ENCODE measurements at regions not wholly inside any gene's neighbourhood (a gene's known extent, or its start where the extent isn't known, plus 50 kb on each side); places are given as distances from the start of the nearest gene placed in this dataset.
"Not testable (repeated sequence)": the region's sequence is repeated elsewhere in the genome, so short reads cannot be mapped to it uniquely, and the experiment has no call there.

DNA sequence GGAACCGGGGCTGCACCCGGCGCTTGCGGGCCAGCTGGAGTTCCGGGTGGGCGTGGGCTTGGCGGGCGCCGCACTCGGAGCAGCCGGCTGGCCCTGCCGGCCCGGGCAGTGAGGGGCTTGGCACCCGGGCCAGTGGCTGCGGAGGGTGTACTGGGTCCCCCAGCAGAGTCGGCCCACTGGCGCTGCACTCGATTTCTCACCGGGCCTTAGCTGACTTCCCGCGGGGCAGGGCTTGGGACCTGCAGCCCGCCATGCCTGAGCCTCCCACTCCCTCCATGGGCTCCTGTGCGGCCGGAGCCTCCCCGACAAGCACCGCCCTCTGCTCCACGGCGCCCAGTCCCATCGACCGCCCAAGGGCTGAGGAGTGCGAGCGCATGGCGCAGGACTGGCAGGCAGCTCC, 100.6 kb downstream of the SCN11A start:
- POLR2A ChIA-PET; DNase-seq (ENCODE audit: low spot score); H3K4me1 ChIP-seq (ENCODE audit: insufficient read depth, low read length); H3K79me2 ChIP-seq (ENCODE audit: insufficient read depth, low read length); intact Hi-C loops (cut with micrococcal nuclease; ENCODE audit: unreplicated experiment); in situ Hi-C loops (cut with HindIII; ENCODE audit: extremely low pct_ligation_motif_present, low pct_unique_long_range_greater_than_20kb); H3K36me3 ChIP-seq (replicated peaks in 1 of 2; ENCODE audit: control insufficient read depth in 1 of 2, insufficient read depth in 2 of 2, low read length in 2 of 2); H3K27ac ChIP-seq (ENCODE audit: extremely low read length, insufficient read depth, low read length); CTCF ChIA-PET (ENCODE audit: low intra/inter-chr PET ratio, low total read pairs); H3K27me3 ChIP-seq (ENCODE audit: control insufficient read depth in 1 of 2, insufficient read depth in 2 of 2, low read length in 2 of 2); H3K4me2 ChIP-seq (ENCODE audit: low read depth, low read length); FAIRE-seq; H3K9me3 ChIP-seq (ENCODE audit: low read length); H3K4me3 ChIP-seq (replicated peaks in 1 of 3; ENCODE audit: insufficient read depth in 1 of 3, low read depth in 2 of 3, low read length in 3 of 3); H4K20me1 ChIP-seq (ENCODE audit: insufficient read depth, low read length); H3K9ac ChIP-seq (ENCODE audit: insufficient read depth, low read depth, low read length); H2AFZ ChIP-seq (ENCODE audit: low read length); BruUV-seq (replicated peaks); ATAC-seq: not testable (repeated sequence)
- no CpG with 5 or more reads among the region's 33 CpGs for WGBS (ENCODE audit: low lambda C conversion rate)

DNA sequence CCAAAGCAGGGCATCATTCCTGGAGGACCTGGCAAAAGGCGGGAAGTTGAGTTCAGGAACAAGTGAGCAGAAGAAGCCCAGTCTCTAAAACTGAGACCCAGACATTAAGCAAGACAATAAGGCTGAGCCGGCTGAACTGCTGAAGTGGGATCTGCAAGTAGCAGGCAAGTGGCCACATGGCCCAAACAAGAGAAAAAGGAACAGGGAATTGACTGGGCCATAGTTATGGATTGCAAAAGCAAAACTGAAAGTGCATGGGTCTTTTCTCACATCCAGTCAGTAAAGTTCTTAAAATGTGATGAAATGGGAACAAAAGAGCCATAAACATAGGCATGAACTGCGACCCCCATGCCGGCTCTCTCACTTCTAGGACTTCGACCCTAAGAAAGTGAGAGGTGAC, 101.2 kb downstream of the SCN11A start:
- Histone ChIP-seq H3K4me3 (replicated peaks in 1 of 3; ENCODE audit: insufficient read depth in 1 of 3, low read depth in 2 of 3, low read length in 3 of 3) (no peak overlapping the region), H3K4me1 (ENCODE audit: insufficient read depth, low read length) (no peaks in the 10 kb centered on the region), H3K9ac (ENCODE audit: insufficient read depth, low read depth, low read length) (no peak overlapping the region), H3K36me3 (replicated peaks in 1 of 2; ENCODE audit: control insufficient read depth in 1 of 2, insufficient read depth in 2 of 2, low read length in 2 of 2) (no peaks in the 10 kb centered on the region), H2AFZ (ENCODE audit: low read length) (no peak overlapping the region), H3K4me2 (ENCODE audit: low read depth, low read length) (no peak overlapping the region), H3K79me2 (ENCODE audit: insufficient read depth, low read length) (no peaks in the 10 kb centered on the region), H4K20me1 (ENCODE audit: insufficient read depth, low read length) (no peaks in the 10 kb centered on the region), H3K9me3 (ENCODE audit: low read length) (no peaks in the 10 kb centered on the region), H3K27me3 (ENCODE audit: control insufficient read depth in 1 of 2, insufficient read depth in 2 of 2, low read length in 2 of 2) (no peaks in the 10 kb centered on the region; a peak in 2 of 5 replicates), H3K27ac (ENCODE audit: extremely low read length, insufficient read depth, low read length) (no peak overlapping the region)
- POLR2A ChIA-PET = no interaction called here
- BruUV-seq (replicated peaks) = no TSS peak
- FAIRE-seq (no peak), DNase-seq (ENCODE audit: low spot score) (no peak), ATAC-seq (no peak)
- 39% methylated on average over 5 of the region's 5 CpGs for WGBS (ENCODE audit: low lambda C conversion rate)
- intact Hi-C loops (cut with micrococcal nuclease; ENCODE audit: unreplicated experiment) = no loop called here
- CTCF ChIA-PET (ENCODE audit: low intra/inter-chr PET ratio, low total read pairs) = no interaction called here
- TF ChIP-seq ZNF501 (CRISPR knock-in tag; IDR thresholded peaks at IDR 0.05) = no peak
- no peak for TF ChIP-seq ZNF768 (CRISPR knock-in tag; IDR thresholded peaks at IDR 0.05)
- TF ChIP-seq IKZF4 (CRISPR knock-in tag; IDR thresholded peaks at IDR 0.05; ENCODE audit: borderline replicate concordance, low read depth, not compliant biosample characterization) = no peak
- TF ChIP-seq, protein P1, sequence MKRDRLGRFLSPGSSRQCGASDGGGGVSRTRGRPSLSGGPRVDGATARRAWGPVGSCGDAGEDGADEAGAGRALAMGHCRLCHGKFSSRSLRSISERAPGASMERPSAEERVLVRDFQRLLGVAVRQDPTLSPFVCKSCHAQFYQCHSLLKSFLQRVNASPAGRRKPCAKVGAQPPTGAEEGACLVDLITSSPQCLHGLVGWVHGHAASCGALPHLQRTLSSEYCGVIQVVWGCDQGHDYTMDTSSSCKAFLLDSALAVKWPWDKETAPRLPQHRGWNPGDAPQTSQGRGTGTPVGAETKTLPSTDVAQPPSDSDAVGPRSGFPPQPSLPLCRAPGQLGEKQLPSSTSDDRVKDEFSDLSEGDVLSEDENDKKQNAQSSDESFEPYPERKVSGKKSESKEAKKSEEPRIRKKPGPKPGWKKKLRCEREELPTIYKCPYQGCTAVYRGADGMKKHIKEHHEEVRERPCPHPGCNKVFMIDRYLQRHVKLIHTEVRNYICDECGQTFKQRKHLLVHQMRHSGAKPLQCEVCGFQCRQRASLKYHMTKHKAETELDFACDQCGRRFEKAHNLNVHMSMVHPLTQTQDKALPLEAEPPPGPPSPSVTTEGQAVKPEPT (CRISPR knock-in tag; IDR thresholded peaks at IDR 0.05; ENCODE audit: low read depth) = no peak
- TF ChIP-seq, protein P2, sequence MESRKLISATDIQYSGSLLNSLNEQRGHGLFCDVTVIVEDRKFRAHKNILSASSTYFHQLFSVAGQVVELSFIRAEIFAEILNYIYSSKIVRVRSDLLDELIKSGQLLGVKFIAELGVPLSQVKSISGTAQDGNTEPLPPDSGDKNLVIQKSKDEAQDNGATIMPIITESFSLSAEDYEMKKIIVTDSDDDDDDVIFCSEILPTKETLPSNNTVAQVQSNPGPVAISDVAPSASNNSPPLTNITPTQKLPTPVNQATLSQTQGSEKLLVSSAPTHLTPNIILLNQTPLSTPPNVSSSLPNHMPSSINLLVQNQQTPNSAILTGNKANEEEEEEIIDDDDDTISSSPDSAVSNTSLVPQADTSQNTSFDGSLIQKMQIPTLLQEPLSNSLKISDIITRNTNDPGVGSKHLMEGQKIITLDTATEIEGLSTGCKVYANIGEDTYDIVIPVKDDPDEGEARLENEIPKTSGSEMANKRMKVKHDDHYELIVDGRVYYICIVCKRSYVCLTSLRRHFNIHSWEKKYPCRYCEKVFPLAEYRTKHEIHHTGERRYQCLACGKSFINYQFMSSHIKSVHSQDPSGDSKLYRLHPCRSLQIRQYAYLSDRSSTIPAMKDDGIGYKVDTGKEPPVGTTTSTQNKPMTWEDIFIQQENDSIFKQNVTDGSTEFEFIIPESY (CRISPR knock-in tag; IDR thresholded peaks at IDR 0.05) = no peak
- TF ChIP-seq MTA1 (CRISPR knock-in tag; IDR thresholded peaks at IDR 0.05; ENCODE audit: borderline replicate concordance) = no peak
- TF ChIP-seq ZNF326 (CRISPR knock-in tag; IDR thresholded peaks at IDR 0.05; ENCODE audit: borderline replicate concordance) = no peak
- TF ChIP-seq, protein P3, sequence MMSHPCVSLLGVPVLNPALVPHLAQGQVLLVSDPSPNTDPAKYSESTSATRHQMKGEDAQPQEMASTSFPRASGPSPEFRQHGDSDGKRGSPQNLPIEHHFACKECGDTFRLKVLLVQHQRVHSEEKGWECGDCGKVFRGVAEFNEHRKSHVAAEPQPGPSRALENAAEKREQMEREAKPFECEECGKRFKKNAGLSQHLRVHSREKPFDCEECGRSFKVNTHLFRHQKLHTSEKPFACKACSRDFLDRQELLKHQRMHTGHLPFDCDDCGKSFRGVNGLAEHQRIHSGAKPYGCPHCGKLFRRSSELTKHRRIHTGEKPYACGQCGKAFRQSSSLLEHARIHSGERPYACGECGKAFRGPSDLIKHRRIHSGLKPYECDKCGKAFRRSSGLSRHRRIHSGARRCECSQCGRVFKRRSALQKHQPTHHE (CRISPR knock-in tag; IDR thresholded peaks at IDR 0.05; ENCODE audit: borderline replicate concordance) = no peak
- no peak for TF ChIP-seq MXI1 (IDR thresholded peaks at IDR 0.05; ENCODE audit: borderline replicate concordance, low read depth, low read length)
- TF ChIP-seq ZZZ3 (CRISPR knock-in tag; IDR thresholded peaks at IDR 0.05; ENCODE audit: borderline replicate concordance) = no peak
- TF ChIP-seq TGIF2 (CRISPR knock-in tag; IDR thresholded peaks at IDR 0.05) = no peak
- in situ Hi-C loops (cut with HindIII; ENCODE audit: extremely low pct_ligation_motif_present, low pct_unique_long_range_greater_than_20kb) = no loop called here
